ENCODE measurements at regions not wholly inside any gene's neighbourhood (a gene's known extent, or its start where the extent isn't known, plus 50 kb on each side); places are given as distances from the start of the nearest gene placed in this dataset.
A peak's percentile ranks its signal among the peaks of the same experiment; 100 is the strongest.

GRCh38 chr17:71335212-71335611 lies 785.6 kb upstream of the SOX9 start:
- Histone ChIP-seq H3K27ac (replicated peaks) (no peak overlapping the region), H3K4me3 (replicated peaks; ENCODE audit: insufficient read depth, low read length) (no peak overlapping the region), H3K27me3 (ENCODE audit: insufficient read depth, poor library complexity, severe bottlenecking) (peaks cover 2% of the 10 kb centered on the region)
- DNase-seq (ENCODE audit: low read depth in 1 of 2, low spot score in 1 of 2), result no peak
- TF ChIP-seq GABPA (IDR thresholded peaks at IDR 0.05; ENCODE audit: low read depth) (no peak), CTCF (IDR thresholded peaks at IDR 0.05; ENCODE audit: insufficient read depth, low read length) (no peak), REST (IDR thresholded peaks at IDR 0.05; ENCODE audit: insufficient replicate concordance, low read depth) (no peak), SPI1 (IDR thresholded peaks at IDR 0.05; ENCODE audit: borderline replicate concordance, low read depth) (no peak), POLR2AphosphoS5 (IDR thresholded peaks at IDR 0.05; ENCODE audit: low read depth) (no peak)

GRCh38 chr17:71337938-71338337 lies 782.9 kb upstream of the SOX9 start:
- Histone ChIP-seq H3K4me3 (replicated peaks; ENCODE audit: insufficient read depth, low read length) (no peak overlapping the region), H3K27ac (replicated peaks) (no peak overlapping the region), H3K27me3 (ENCODE audit: insufficient read depth, poor library complexity, severe bottlenecking) (peaks cover 2% of the 10 kb centered on the region)
- DNase-seq (ENCODE audit: low read depth in 1 of 2, low spot score in 1 of 2), result no peak
- TF ChIP-seq GABPA (IDR thresholded peaks at IDR 0.05; ENCODE audit: low read depth), result no peak
- TF ChIP-seq SPI1 (IDR thresholded peaks at IDR 0.05; ENCODE audit: borderline replicate concordance, low read depth), result no peak
- no peak for TF ChIP-seq CTCF (IDR thresholded peaks at IDR 0.05; ENCODE audit: insufficient read depth, low read length)
- TF ChIP-seq REST (IDR thresholded peaks at IDR 0.05; ENCODE audit: insufficient replicate concordance, low read depth), result no peak
- no peak for TF ChIP-seq POLR2AphosphoS5 (IDR thresholded peaks at IDR 0.05; ENCODE audit: low read depth)

GRCh38 chr17:71338396-71338795 lies 782.4 kb upstream of the SOX9 start:
- peak in 1 of 2 experiments; percentile 56 for DNase-seq (ENCODE audit: low read depth in 1 of 2, low spot score in 1 of 2)
- TF ChIP-seq POLR2AphosphoS5 (IDR thresholded peaks at IDR 0.05; ENCODE audit: low read depth), result no peak
- no peak for TF ChIP-seq GABPA (IDR thresholded peaks at IDR 0.05; ENCODE audit: low read depth)
- no peak for TF ChIP-seq SPI1 (IDR thresholded peaks at IDR 0.05; ENCODE audit: borderline replicate concordance, low read depth)
- no peak overlapping the region for H3K27ac ChIP-seq (replicated peaks)
- peaks cover 2% of the 10 kb centered on the region for H3K27me3 ChIP-seq (ENCODE audit: insufficient read depth, poor library complexity, severe bottlenecking)
- no peak overlapping the region for H3K4me3 ChIP-seq (replicated peaks; ENCODE audit: insufficient read depth, low read length)

- no peak overlapping the region for H3K4me3 ChIP-seq (replicated peaks; ENCODE audit: insufficient read depth, low read length)
- peaks cover 2% of the 10 kb centered on the region for H3K27me3 ChIP-seq (ENCODE audit: insufficient read depth, poor library complexity, severe bottlenecking)
- TF ChIP-seq CTCF (IDR thresholded peaks at IDR 0.05; ENCODE audit: insufficient read depth, low read length) (no peak), SPI1 (IDR thresholded peaks at IDR 0.05; ENCODE audit: borderline replicate concordance, low read depth) (no peak), REST (IDR thresholded peaks at IDR 0.05; ENCODE audit: insufficient replicate concordance, low read depth) (no peak), POLR2AphosphoS5 (IDR thresholded peaks at IDR 0.05; ENCODE audit: low read depth) (no peak), GABPA (IDR thresholded peaks at IDR 0.05; ENCODE audit: low read depth) (no peak)
- H3K27ac ChIP-seq (replicated peaks), result no peak overlapping the region
- no peak for DNase-seq (ENCODE audit: low read depth in 1 of 2, low spot score in 1 of 2)
Observed at GRCh38 chr17:71339206-71339605, 781.6 kb upstream of the SOX9 start.

All from HL-60 (cell line).